NCI-H510A (cell line): ENCODE measurements at regions not wholly inside any gene's neighbourhood (a gene's known extent, or its start where the extent isn't known, plus 50 kb on each side); places are given as distances from the start of the nearest gene placed in this dataset.

Experiments used
- DNase-seq: peaks from one replicate; lab custom pipeline; 2025; lab: John Stamatoyannopoulos, UW

- DNase-seq: no peak
Observed at GRCh38 chr3:117253636-117254035, 544.1 kb downstream of the TUSC7 start.

DNA sequence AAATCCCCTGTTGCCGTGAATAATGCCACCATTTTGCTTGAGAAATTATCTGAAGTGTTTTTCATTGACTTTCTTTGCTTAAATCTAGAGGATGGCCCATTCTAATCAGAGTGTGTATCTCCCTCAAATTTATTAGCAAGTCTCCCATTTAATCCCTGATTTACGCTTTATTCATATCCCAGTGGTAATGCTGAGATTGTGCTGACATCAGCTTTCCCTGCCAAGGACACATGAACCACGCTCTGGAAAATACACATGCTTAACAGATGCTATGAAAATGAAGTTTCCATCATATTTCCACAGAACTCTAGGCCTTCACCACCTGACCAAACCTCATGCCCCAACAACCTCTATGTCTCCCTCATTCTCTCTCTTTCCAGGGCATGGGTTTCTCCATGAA, 545.4 kb downstream of the TUSC7 start:
- no peak for DNase-seq

DNA sequence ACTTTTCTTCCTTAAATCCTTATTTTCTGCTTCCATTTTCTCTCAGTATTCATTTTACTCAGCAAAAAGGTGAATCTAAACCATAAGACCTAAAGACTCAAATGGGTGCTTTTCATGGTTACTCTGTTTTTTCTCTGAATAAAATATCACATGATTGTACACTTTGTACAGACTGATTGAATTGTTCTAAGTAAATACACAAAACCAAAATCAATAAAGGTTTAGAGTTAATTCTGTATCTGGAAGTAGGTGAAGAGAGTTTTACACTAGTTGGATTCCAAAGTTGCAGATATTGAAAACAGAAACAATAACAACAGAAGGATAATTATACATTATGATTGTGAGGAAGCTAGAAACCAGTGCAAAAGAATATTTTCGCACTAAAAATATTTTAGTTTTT, 546.2 kb downstream of the TUSC7 start:
- DNase-seq: no peak

GRCh38 chr3:117261983-117262421, 552.4 kb downstream of the TUSC7 start:
- DNase-seq: no peak

GRCh38 chr3:117263270-117263669, 553.7 kb downstream of the TUSC7 start:
- no peak for DNase-seq

DNA sequence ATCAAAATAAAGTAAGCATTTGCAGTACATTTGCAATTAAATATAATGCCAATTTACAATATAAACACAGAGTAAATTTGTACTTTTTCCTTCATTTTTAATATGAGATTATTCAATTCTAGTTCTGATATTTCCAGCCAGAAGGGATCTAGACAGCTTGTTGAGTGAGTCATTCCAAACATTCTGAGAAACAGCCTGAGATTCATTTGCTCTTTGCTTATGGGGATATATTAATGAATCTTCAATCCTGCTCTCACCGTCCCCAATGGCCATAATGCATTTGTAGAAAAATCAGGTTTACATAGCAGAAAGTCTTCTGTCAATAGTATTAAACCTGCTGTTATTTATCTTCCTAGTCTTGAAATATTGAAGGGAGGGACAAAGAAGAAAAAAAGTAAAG, 554.2 kb downstream of the TUSC7 start:
- DNase-seq: no peak

GRCh38 chr3:117264204-117264994, 554.8 kb downstream of the TUSC7 start:
- DNase-seq: no peak

GRCh38 chr3:117266806-117267205, 557.2 kb downstream of the TUSC7 start:
- DNase-seq: no peak

DNA sequence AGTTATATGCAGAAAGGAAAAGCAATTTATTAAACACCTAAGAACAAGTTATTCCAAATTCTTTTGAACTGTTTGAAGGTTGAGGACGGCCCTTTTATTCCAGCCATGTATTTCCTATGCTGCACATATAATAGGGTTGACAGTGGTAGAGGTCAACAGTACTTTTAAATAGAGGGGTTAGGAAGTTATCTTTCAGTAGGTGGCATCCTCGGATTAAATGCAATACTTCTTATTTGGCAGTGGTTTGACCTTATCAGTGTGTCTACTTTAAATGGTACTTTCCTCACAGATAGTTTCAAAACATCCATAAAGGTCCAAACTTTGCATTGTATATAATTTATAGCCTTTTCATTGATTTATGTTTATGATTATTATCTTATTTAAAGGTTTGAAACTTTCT, 558.7 kb downstream of the TUSC7 start:
- DNase-seq: no peak

- no peak for DNase-seq
Observed at GRCh38 chr3:117272274-117272673, 562.7 kb downstream of the TUSC7 start.

- no peak for DNase-seq
Observed at GRCh38 chr3:117272876-117273523, 563.4 kb downstream of the TUSC7 start.

- no peak for DNase-seq
Observed at GRCh38 chr3:117277816-117278215, 568.2 kb downstream of the TUSC7 start.

DNA sequence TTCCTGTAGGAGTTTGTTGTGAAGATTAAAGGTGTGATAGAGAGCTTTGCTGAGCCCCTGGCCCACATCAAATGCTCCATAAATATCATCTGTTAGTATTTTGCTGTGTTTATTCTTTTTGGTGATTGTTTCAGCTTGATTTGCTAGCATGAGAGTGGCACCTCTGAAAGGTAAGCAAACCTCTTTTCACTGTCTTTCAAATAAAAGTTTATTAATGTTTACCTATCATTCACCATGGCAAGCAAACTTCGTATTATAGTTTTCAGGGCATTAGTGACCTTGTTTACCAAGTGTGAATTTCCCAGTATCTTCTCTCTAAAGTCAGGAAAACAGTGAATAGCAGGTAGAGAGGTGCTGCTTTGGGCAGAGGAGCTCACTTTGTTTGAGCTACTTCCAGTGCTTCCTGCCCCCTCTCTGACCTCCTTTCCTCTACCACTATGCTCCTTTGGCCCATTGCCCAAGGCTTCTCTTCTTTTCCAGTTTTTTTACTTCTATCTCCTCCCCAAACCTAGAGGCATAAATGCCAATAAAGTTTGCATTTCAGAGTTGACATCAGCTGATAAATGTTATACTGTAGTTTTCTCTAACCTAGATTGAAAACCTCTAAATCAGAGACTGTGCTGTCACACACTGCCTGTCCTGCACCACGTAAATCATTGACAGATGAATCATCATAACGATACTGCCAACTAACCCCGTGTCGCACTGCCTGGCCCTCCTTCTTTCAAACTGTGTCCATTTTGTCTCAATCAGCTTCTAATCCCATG, 569.0 kb downstream of the TUSC7 start:
- DNase-seq: no peak

- DNase-seq: no peak
Observed at GRCh38 chr3:117281371-117281770, 571.8 kb downstream of the TUSC7 start.

- DNase-seq: no peak
Observed at GRCh38 chr3:117282566-117282965, 573.0 kb downstream of the TUSC7 start.

- DNase-seq: no peak
Observed at GRCh38 chr3:117285737-117286136, 576.2 kb downstream of the TUSC7 start.

DNA sequence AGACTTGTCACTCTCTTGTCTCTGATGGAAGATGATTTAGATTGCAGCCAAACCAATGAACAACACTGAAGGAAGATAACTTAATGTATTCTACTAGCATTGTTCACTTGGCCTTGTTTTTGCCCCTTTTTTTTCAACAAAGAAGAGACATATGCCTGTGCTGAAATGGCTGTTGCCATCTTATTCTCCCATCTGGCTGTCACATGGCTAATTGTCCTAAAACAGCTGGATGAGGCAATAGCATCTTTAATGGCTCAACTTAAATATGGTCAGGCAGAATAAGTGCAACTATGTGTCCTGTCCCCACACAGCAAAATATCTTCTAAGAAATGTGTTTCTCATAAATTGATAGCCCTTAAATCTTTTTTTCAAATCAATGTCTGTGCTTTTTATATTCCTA, 576.9 kb downstream of the TUSC7 start:
- no peak for DNase-seq

DNA sequence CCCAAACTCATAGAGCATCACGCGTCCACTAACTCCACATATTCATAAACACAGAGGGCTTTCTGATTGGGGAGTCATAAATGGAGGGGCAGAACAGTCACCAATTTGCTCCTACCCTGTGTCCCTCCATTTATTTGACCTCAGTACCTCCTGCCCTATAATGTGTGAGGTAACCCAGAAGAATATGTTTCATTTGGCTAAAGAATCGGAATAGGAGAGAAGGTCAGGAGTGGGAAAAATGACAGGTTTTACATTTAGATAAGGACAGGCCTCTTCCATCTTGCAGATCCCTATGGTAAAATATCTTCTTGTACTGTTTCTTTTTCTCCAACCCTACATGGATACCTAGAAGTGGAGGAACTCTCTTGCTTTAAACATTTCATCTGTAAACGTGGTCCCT, 578.0 kb downstream of the TUSC7 start:
- no peak for DNase-seq

DNA sequence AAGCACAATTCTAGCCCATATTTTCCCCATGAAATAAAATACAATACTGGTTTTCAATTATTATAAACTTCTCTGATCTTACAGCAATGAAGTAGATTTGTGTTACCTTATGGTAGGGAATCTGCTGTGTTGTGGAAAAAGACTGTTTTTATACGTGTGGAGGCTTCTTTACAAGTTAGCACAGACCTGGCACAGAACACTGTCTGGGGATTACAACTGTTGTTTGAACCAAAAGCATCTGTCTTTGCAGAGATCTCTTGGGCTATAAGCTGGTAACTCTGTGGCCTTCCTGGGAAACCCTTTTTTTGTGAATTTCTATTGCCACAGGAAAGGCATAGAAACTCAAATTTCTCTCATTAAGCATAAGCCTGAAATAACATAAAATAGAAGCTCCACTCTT, 581.9 kb downstream of the TUSC7 start:
- DNase-seq: no peak

DNA sequence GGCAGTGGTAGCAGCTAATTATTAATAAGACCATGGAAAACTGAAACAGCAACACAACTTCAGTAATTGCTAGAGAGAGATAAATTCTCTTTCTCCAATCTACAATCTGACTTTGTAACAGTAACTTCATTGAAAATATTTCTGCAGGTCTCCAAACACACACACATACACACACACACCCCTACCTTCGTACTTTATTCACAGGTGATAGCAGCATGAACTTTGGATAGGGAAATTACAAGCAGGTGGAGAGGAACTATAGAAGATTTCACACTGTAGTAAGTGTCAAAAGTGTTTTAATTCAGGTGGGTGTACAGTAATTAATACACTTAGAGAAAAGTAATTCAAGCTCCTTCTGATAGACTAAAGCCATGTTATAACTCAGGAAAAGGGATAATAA, 587.5 kb downstream of the TUSC7 start:
- DNase-seq: no peak

GRCh38 chr3:117297541-117297940, 588.0 kb downstream of the TUSC7 start:
- DNase-seq: no peak

- DNase-seq: no peak
Observed at GRCh38 chr3:117298273-117298672, 588.7 kb downstream of the TUSC7 start.

DNA sequence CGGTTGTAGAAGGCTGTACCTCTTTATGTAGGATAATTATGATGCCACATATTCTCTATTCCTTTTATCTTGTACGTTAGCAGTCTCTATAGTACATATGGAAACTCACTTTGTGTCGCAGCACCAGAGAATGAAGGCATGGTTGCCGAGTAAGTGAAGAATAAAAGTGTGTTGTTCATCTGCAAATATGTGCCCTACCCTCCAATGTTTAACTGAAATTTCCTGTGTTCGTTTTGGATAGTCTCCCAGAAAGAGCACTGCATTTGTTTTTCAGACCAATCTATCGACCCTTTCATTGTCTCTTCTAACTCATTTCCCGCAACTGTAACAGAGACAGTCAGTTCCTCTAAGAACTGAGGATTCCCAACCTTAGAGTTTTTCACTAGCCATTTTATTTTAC, 592.8 kb downstream of the TUSC7 start:
- DNase-seq: no peak
